OCI-LY7 (cell line): ENCODE measurements at regions not wholly inside any gene's neighbourhood (a gene's known extent, or its start where the extent isn't known, plus 50 kb on each side); places are given as distances from the start of the nearest gene placed in this dataset.

Source experiments
- EZH2phosphoT487 ChIP-seq: fragments of 200-600 bp; sonication (generic); IDR thresholded peaks from 2 replicates; pipeline ENCODE4 v1.6.1; 2018; ENCODE audit warnings: low read depth, borderline replicate concordance, mild to moderate bottlenecking, mixed run types, antibody characterized with exemption, low read length, moderate library complexity, mixed read lengths
- TF ChIP-seq, protein P1 (sequence below): fragments of 200-600 bp; sonication (generic); conservative IDR thresholded peaks from 2 replicates; pipeline ENCODE4 v1.5.1; 2014; ENCODE audit warnings: mild to moderate bottlenecking, antibody characterized with exemption, low read length, moderate library complexity, mixed read lengths

DNA sequence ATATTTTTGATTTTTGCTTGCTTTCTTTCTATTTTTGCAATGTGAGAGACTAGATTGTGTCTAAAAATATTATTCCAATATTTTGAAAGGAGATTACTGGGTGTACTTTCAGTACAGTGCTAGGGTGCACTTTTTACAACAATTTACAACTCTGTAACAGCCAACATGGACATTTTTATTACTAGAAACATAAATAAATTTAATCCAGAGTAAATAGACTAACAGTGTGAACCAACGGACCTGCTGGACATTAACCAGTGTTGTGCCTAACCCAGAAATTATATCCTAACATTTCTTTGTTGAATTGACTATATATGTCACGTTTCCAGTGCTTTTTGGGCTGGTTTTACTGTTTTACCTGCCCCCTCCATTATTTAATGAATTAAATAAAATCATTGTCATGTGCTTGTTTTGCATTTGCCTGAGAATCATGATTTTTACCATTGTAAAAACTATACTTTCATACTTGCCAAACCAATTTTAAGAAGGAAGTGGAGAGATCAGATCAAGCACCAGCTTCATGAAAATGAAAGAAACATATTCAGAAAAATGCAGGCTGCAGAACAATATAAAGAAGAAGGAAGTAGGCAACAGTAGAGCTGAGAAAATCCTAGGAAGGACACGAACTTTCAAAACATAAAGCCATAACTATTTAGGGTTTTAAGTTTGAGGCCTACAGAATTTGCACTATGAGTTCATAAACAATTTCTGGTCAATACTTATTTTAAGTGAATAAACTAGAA, 400.8 kb upstream of the PIK3R1 start:
- TF ChIP-seq, protein P1, sequence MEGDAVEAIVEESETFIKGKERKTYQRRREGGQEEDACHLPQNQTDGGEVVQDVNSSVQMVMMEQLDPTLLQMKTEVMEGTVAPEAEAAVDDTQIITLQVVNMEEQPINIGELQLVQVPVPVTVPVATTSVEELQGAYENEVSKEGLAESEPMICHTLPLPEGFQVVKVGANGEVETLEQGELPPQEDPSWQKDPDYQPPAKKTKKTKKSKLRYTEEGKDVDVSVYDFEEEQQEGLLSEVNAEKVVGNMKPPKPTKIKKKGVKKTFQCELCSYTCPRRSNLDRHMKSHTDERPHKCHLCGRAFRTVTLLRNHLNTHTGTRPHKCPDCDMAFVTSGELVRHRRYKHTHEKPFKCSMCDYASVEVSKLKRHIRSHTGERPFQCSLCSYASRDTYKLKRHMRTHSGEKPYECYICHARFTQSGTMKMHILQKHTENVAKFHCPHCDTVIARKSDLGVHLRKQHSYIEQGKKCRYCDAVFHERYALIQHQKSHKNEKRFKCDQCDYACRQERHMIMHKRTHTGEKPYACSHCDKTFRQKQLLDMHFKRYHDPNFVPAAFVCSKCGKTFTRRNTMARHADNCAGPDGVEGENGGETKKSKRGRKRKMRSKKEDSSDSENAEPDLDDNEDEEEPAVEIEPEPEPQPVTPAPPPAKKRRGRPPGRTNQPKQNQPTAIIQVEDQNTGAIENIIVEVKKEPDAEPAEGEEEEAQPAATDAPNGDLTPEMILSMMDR, result no peak
- TF ChIP-seq EZH2phosphoT487, result no peak
